Trophoblast cell (in vitro differentiated cells and primary cell): ENCODE measurements at regions not wholly inside any gene's neighbourhood (a gene's known extent, or its start where the extent isn't known, plus 50 kb on each side); places are given as distances from the start of the nearest gene placed in this dataset.

ENCODE experiments used
- DNase-seq, 2 donors: peaks; one replicate each; pipeline ENCODE4 v3.0.0-alpha.2; 2016
- H2AFZ ChIP-seq: 2 replicates; pipeline ENCODE4 v1.6.1; 2013; ENCODE audit warnings: low read length, moderate library complexity, mild to moderate bottlenecking; ENCODE audit not compliant: insufficient read depth, poor library complexity
- H2AK5ac ChIP-seq: 2 replicates; pipeline ENCODE4 v1.6.1; 2013; ENCODE audit warnings: mild to moderate bottlenecking, low read length
- H2BK120ac ChIP-seq: 2 replicates; pipeline ENCODE4 v1.6.1; 2013; ENCODE audit warnings: low read length, mild to moderate bottlenecking, moderate library complexity; ENCODE audit not compliant: insufficient read depth, poor library complexity
- H2BK12ac ChIP-seq: 2 replicates; pipeline ENCODE4 v1.6.1; 2013; ENCODE audit warnings: mild to moderate bottlenecking, low read length, moderate library complexity
- H2BK5ac ChIP-seq: 2 replicates; pipeline ENCODE4 v1.6.1; 2013; ENCODE audit warnings: low read length, low read depth, moderate library complexity, mild to moderate bottlenecking; ENCODE audit not compliant: poor library complexity
- H3K14ac ChIP-seq: 2 replicates; pipeline ENCODE4 v1.6.1; 2013; ENCODE audit warnings: mild to moderate bottlenecking, low read length
- H3K18ac ChIP-seq: 2 replicates; pipeline ENCODE4 v1.6.1; 2013; ENCODE audit warnings: mild to moderate bottlenecking, low read length
- H3K23ac ChIP-seq: 2 replicates; pipeline ENCODE4 v1.6.1; 2013; ENCODE audit warnings: low read length
- H3K27ac ChIP-seq: 2 replicates; pipeline ENCODE4 v1.5.1; 2013; ENCODE audit warnings: low read depth, mild to moderate bottlenecking, inconsistent platforms, low read length, moderate library complexity
- H3K27me3 ChIP-seq: 2 replicates; pipeline ENCODE4 v1.6.1; 2013; ENCODE audit warnings: inconsistent platforms, mild to moderate bottlenecking, low read length, moderate library complexity; ENCODE audit not compliant: insufficient read depth
- H3K36me3 ChIP-seq, 2 experiments: 1 replicate in 1 of 2; 2 replicates in 1 of 2; pipeline ENCODE4 v1.6.1; 2013; ENCODE audit warnings: low read length in 2 of 2, mild to moderate bottlenecking in 2 of 2, moderate library complexity in 1 of 2; ENCODE audit not compliant: insufficient read depth in 2 of 2, control insufficient read depth in 1 of 2
- H3K4ac ChIP-seq: 2 replicates; pipeline ENCODE4 v1.6.1; 2013; ENCODE audit warnings: low read depth, mild to moderate bottlenecking, low read length, moderate library complexity
- H3K4me1 ChIP-seq, 2 experiments: 1 replicate in 1 of 2; 2 replicates in 1 of 2; pipeline ENCODE4 v1.6.1; 2013; ENCODE audit warnings: low read length in 2 of 2, mild to moderate bottlenecking in 2 of 2, moderate library complexity in 1 of 2; ENCODE audit not compliant: insufficient read depth in 2 of 2, control insufficient read depth in 1 of 2
- H3K4me2 ChIP-seq: 2 replicates; pipeline ENCODE4 v1.6.1; 2013; ENCODE audit warnings: inconsistent platforms, mild to moderate bottlenecking, low read length, moderate library complexity
- H3K4me3 ChIP-seq: 2 replicates; pipeline ENCODE4 v1.5.1; 2013; ENCODE audit warnings: mild to moderate bottlenecking, low read depth, low read length, inconsistent platforms
- H3K79me1 ChIP-seq: one replicate; pipeline ENCODE4 v1.6.1; 2013; ENCODE audit warnings: low read length
- H3K79me2 ChIP-seq: 2 replicates; pipeline ENCODE4 v1.6.1; 2013; ENCODE audit warnings: low read length, mild to moderate bottlenecking; ENCODE audit not compliant: control insufficient read depth, insufficient read depth, poor library complexity
- H3K9ac ChIP-seq: 2 replicates; pipeline ENCODE4 v1.6.1; 2013; ENCODE audit warnings: mild to moderate bottlenecking, low read length
- H3K9me3 ChIP-seq: 2 replicates; pipeline ENCODE4 v1.6.1; 2013; ENCODE audit warnings: low read depth, mild to moderate bottlenecking, control low read depth, inconsistent platforms, low read length; ENCODE audit not compliant: insufficient read depth
- H4K12ac ChIP-seq: 2 replicates; pipeline ENCODE4 v1.6.1; 2013; ENCODE audit warnings: low read depth, mild to moderate bottlenecking, low read length, moderate library complexity
- H4K8ac ChIP-seq: 2 replicates; pipeline ENCODE4 v1.6.1; 2013; ENCODE audit warnings: low read depth, mild to moderate bottlenecking, low read length, moderate library complexity
- H4K91ac ChIP-seq: one replicate; pipeline ENCODE4 v1.6.1; 2013; ENCODE audit warnings: low read depth, mild to moderate bottlenecking, low read length, moderate library complexity
- WGBS: extraction: QIAGEN DNeasy Blood & Tissue Kit; methylation state at CpG from one replicate; pipeline ENCODE4 v1.1.7; 2013; ENCODE audit warnings: missing lambda C conversion rate; ENCODE audit not compliant: insufficient read length, insufficient coverage; ENCODE audit errors: extremely low coverage; 5-methylcytosine and 5-hydroxymethylcytosine counted together

GRCh38 chr4:123114915-123115756 lies 192.7 kb upstream of the NUDT6 start:
- H2BK5ac ChIP-seq = no peak overlapping the region
- H2AFZ ChIP-seq = no peak overlapping the region
- no peak overlapping the region for H3K18ac ChIP-seq
- no peak overlapping the region for H3K4ac ChIP-seq
- H3K27ac ChIP-seq = no peak overlapping the region
- H2BK120ac ChIP-seq = no peak overlapping the region
- H3K9me3 ChIP-seq = peaks cover 4% of the 10 kb centered on the region
- H3K36me3 ChIP-seq = no peaks in the 10 kb centered on the region
- H2AK5ac ChIP-seq = no peak overlapping the region
- H3K9ac ChIP-seq = no peak overlapping the region
- no peaks in the 10 kb centered on the region for H3K4me1 ChIP-seq
- H4K12ac ChIP-seq = no peak overlapping the region
- H3K79me1 ChIP-seq = no peaks in the 10 kb centered on the region
- no CpG with 5 or more reads among the region's 39 CpGs for WGBS
- no peak overlapping the region for H2BK12ac ChIP-seq
- no peak overlapping the region for H4K91ac ChIP-seq
- H4K8ac ChIP-seq = no peak overlapping the region
- no peaks in the 10 kb centered on the region for H3K27me3 ChIP-seq
- H3K4me2 ChIP-seq = no peak overlapping the region
- DNase-seq = no peak
- no peak overlapping the region for H3K23ac ChIP-seq
- no peaks in the 10 kb centered on the region for H3K79me2 ChIP-seq
- no peak overlapping the region for H3K4me3 ChIP-seq
- no peak overlapping the region for H3K14ac ChIP-seq

- Histone ChIP-seq H3K14ac (no peak overlapping the region), H3K4me2 (no peak overlapping the region), H3K4me1 (no peaks in the 10 kb centered on the region), H3K23ac (no peak overlapping the region), H3K9me3 (peaks cover 4% of the 10 kb centered on the region), H3K18ac (no peak overlapping the region), H4K12ac (no peak overlapping the region), H3K27me3 (no peaks in the 10 kb centered on the region), H2AK5ac (no peak overlapping the region), H3K36me3 (no peaks in the 10 kb centered on the region), H2BK120ac (no peak overlapping the region), H2BK12ac (no peak overlapping the region), H3K79me2 (no peaks in the 10 kb centered on the region), H3K27ac (no peak overlapping the region), H2BK5ac (no peak overlapping the region), H3K4ac (no peak overlapping the region), H3K9ac (no peak overlapping the region), H3K79me1 (no peaks in the 10 kb centered on the region), H3K4me3 (no peak overlapping the region), H4K8ac (no peak overlapping the region), H2AFZ (no peak overlapping the region), H4K91ac (no peak overlapping the region)
- no peak for DNase-seq
- WGBS = no CpG with 5 or more reads among the region's 1 CpG
Observed at GRCh38 chr4:123116412-123116811, 194.0 kb upstream of the NUDT6 start.

GRCh38 chr4:123120473-123120872 lies 198.1 kb upstream of the NUDT6 start:
- Histone ChIP-seq H3K23ac (no peak overlapping the region), H3K9ac (no peak overlapping the region), H2AFZ (no peak overlapping the region), H3K27ac (no peak overlapping the region), H2BK12ac (no peak overlapping the region), H3K4ac (no peak overlapping the region), H3K79me2 (no peaks in the 10 kb centered on the region), H3K14ac (no peak overlapping the region), H2AK5ac (no peak overlapping the region), H4K8ac (no peak overlapping the region), H3K4me1 (no peaks in the 10 kb centered on the region), H4K12ac (no peak overlapping the region), H3K4me2 (no peak overlapping the region), H3K27me3 (no peaks in the 10 kb centered on the region), H2BK5ac (no peak overlapping the region), H2BK120ac (no peak overlapping the region), H3K36me3 (no peaks in the 10 kb centered on the region), H3K4me3 (no peak overlapping the region), H4K91ac (no peak overlapping the region), H3K18ac (no peak overlapping the region), H3K79me1 (no peaks in the 10 kb centered on the region), H3K9me3 (peaks cover 1% of the 10 kb centered on the region)
- WGBS = no CpG with 5 or more reads among the region's 1 CpG
- peak; percentile 1 to 34 for DNase-seq

- H3K4me2 ChIP-seq = no peak overlapping the region
- H3K9ac ChIP-seq = no peak overlapping the region
- H3K79me2 ChIP-seq = no peaks in the 10 kb centered on the region
- no peak overlapping the region for H2AFZ ChIP-seq
- no peak overlapping the region for H3K23ac ChIP-seq
- no peaks in the 10 kb centered on the region for H3K4me1 ChIP-seq
- no peaks in the 10 kb centered on the region for H3K9me3 ChIP-seq
- DNase-seq = no peak
- H3K36me3 ChIP-seq = no peaks in the 10 kb centered on the region
- no peak overlapping the region for H2BK5ac ChIP-seq
- no peak overlapping the region for H2AK5ac ChIP-seq
- no peak overlapping the region for H3K4ac ChIP-seq
- H4K91ac ChIP-seq = no peak overlapping the region
- WGBS = no CpG with 5 or more reads among the region's 2 CpGs
- no peak overlapping the region for H3K4me3 ChIP-seq
- no peak overlapping the region for H3K18ac ChIP-seq
- H3K27me3 ChIP-seq = no peaks in the 10 kb centered on the region
- H4K12ac ChIP-seq = no peak overlapping the region
- no peak overlapping the region for H3K27ac ChIP-seq
- no peak overlapping the region for H2BK12ac ChIP-seq
- H2BK120ac ChIP-seq = no peak overlapping the region
- H4K8ac ChIP-seq = no peak overlapping the region
- H3K79me1 ChIP-seq = no peaks in the 10 kb centered on the region
- H3K14ac ChIP-seq = no peak overlapping the region
Observed at GRCh38 chr4:123121241-123121907, 199.0 kb upstream of the NUDT6 start.
